Transverse colon (tissue), 4 donors: ENCODE measurements at regions not wholly inside any gene's neighbourhood (a gene's known extent, or its start where the extent isn't known, plus 50 kb on each side); places are given as distances from the start of the nearest gene placed in this dataset.

Experiments
- EP300 ChIP-seq: sonication (generic); formaldehyde crosslinking; IDR thresholded peaks from one replicate; pipeline ENCODE4 v1.6.1; 2017; ENCODE audit warnings: antibody characterized with exemption, low read depth
- POLR2A ChIP-seq: fragments of 450-650 bp; IDR thresholded peaks from one replicate; pipeline ENCODE4 v1.6.1; 2016; ENCODE audit warnings: antibody characterized with exemption, mild to moderate bottlenecking, moderate library complexity
- POLR2AphosphoS5 ChIP-seq, 3 donors: sonication (generic); formaldehyde crosslinking; IDR thresholded peaks; one replicate each; pipeline ENCODE4 v1.6.1; 2016; ENCODE audit warnings: antibody characterized with exemption in 3 of 3
- TF ChIP-seq, protein P1 (sequence below), 5 experiments: fragments of 200-600 bp in 3 of 5; fragments of 450-650 bp in 2 of 5; sonication (generic) in 3 of 5; IDR thresholded peaks; 1 replicate in 2 of 5; 2 replicates in 3 of 5; pipeline ENCODE4 v1.5.1; 2016 to 2017; ENCODE audit warnings: antibody characterized with exemption in 5 of 5, inconsistent platforms in 3 of 5, mild to moderate bottlenecking in 2 of 5, moderate library complexity in 1 of 5

DNA sequence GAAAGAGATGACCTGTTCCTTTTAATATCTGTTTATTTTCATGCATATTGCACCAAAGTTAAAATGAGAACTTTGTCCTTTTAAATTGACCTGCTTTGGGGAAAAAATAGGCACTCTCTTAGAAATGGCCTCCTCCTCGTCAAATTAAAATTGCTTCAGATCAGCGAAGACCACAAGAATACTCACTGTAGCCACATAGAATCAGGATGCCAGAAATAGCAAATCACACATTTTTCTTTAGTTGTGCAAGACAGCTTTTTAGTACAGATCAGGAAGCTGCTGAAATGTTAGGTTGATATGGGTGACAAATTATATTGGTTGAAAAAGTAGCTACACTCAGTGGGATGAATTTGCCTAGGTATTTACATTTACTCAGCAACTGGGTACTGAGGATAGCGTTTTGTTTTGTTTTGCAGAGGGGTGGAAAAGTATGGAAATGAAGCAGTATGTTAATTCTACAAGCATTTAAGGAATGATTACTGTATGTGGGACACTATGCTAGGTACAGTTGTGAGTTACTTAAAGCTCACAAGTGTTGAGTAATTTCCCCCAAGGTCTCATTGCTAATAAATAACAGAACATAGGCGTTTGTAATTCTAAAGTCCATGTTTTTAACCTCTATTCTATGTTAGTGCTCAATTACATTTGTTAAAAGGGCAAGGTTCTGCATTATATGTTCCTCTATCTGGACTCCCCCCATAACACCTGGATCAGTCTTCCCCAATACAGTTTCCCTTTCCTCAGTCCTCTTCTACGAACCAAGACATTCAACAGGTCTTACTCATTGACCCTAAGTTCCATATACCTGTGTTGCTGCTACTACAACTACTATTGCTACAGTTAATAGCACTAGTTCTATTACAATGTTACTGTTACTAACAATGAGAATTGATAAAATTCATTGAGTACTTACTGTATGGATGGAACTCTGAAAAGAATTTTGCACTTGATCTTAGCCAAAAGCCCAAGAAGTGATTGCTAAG, 99.4 kb upstream of the S1PR1 start:
- TF ChIP-seq POLR2AphosphoS5 (IDR thresholded peaks at IDR 0.05) (no peak), POLR2A (no peak), EP300 (no peak)
- TF ChIP-seq, protein P1, sequence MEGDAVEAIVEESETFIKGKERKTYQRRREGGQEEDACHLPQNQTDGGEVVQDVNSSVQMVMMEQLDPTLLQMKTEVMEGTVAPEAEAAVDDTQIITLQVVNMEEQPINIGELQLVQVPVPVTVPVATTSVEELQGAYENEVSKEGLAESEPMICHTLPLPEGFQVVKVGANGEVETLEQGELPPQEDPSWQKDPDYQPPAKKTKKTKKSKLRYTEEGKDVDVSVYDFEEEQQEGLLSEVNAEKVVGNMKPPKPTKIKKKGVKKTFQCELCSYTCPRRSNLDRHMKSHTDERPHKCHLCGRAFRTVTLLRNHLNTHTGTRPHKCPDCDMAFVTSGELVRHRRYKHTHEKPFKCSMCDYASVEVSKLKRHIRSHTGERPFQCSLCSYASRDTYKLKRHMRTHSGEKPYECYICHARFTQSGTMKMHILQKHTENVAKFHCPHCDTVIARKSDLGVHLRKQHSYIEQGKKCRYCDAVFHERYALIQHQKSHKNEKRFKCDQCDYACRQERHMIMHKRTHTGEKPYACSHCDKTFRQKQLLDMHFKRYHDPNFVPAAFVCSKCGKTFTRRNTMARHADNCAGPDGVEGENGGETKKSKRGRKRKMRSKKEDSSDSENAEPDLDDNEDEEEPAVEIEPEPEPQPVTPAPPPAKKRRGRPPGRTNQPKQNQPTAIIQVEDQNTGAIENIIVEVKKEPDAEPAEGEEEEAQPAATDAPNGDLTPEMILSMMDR (IDR thresholded peaks at IDR 0.05), result no peak
